HG02623 (cell line): ENCODE measurements at regions not wholly inside any gene's neighbourhood (a gene's known extent, or its start where the extent isn't known, plus 50 kb on each side); places are given as distances from the start of the nearest gene placed in this dataset.
"Not testable (repeated sequence)": the region's sequence is repeated elsewhere in the genome, so short reads cannot be mapped to it uniquely, and the experiment has no call there.

ENCODE experiments used
- ATAC-seq: cut with Tn5 transposase; IDR thresholded peaks from one replicate; pipeline ENCODE4 v1.9.1; 2021; ENCODE audit warnings: moderate library complexity; ENCODE audit not compliant: unreplicated experiment

DNA sequence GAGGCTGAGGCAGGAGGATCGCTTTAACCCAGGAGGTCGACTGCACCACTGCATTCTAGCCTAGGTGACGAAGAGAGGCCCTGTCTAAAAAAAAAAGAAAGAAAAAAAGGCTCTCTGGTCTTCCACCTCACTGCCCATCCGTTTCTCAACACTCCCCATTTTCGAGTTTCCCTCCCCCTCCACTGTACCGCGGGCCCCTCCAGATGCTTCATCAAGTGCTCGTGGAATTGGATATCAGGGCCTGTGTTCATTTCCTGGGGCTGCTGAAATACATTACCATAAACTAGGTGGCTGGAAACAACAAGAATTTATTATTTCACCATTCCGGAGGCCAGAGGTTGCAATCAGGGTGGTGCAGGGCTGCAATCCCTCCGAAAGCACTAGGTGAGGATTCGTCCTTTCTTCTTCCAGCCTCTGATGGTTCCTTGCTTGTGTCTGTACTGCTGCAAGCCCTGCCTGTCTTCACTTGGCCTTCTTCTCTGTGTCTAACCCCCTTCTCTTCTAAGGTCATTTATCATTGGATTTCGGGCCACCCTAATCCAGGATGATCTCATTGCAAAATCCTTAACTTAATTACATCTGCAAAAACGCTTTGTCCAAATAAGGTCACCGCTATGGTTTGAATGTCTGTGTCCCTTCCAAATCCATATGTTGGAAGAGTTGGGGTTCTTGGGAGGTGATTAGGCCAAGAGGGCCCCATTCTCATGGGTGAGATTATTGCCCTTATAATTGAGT lies 135.1 kb downstream of the CRLF3 start:
- not testable (repeated sequence) for ATAC-seq

DNA sequence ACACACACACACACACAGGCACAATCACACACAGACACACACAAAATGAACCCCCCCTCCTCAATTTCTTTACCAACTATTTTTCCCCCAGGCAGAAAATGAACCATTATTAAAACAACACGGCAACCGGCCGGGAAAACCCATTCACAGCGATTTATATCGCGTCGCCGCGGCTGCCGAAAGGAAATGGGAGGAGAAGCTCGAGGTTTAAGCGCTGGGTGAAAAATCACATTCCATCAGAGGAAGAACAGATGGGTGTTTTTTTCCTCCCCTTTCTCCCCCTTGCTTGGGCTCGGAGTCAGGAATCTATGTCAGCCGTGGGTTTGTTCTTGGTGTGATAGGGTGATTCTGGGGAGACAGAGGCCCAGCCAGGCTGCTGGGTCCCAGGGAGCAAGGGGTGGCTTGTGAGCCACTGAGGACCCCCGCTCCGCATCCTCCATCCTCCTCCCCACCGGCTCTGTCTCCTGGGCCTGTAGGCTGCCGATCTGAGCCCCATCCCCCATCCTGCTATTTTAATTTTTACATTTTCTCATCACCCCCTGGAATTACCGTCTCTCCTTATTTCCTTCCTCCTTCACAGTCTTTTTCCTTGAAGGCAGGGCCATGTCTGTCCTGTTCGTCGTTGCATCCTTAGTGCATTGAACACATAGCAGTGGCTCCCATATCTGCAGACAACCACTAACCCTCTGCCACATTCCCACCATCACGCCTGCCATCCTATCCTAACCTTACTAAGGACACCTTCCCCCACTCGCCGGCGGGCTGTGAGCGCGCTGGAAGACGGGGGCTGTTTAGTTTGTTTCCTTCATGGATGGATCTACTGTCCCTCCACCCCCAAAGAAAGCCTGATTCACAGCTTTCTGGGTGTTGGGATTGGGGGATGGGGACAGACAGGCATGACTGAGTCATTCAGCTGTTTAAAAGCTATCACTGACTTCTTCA lies 137.7 kb downstream of the CRLF3 start:
- not testable (repeated sequence) for ATAC-seq

DNA sequence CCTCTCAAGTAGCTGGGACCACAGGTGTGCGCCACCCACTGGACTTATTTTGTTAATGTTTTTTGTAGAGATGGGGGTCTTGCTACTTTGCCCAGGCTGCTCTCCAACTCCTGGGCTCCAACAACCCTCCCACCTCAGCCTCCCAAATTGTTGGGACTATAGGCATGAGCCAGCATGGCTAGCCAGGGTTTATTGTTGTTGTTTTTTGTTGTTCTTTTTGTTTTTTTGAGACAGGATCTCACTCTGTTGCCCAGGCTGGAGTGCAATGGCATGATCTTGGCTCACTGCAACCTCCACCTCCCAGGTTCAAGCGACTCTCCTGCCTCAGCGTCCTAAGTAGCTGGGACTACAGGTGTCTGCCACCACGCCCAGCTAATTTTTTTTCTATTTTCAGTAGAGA lies 142.2 kb downstream of the CRLF3 start:
- not testable (repeated sequence) for ATAC-seq

DNA sequence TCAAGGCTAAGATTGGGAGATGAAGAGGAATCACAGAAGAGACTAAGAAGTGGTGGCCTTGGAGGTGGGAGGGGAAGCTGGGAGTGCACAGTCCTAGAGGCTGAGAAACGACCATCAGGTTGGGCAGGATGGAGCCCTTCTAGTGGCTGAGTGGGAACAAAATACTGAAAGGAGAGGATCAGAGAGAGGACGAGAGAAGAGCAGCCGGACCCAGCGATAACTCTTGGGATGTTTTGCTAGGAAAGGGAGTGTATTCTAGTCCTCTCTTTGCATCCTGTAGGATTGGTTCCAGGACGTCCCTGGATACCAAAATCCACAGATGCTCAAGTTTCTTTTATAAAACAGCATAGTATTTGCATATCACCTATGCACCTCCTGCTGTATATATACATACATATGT lies 143.8 kb downstream of the CRLF3 start:
- not testable (repeated sequence) for ATAC-seq

DNA sequence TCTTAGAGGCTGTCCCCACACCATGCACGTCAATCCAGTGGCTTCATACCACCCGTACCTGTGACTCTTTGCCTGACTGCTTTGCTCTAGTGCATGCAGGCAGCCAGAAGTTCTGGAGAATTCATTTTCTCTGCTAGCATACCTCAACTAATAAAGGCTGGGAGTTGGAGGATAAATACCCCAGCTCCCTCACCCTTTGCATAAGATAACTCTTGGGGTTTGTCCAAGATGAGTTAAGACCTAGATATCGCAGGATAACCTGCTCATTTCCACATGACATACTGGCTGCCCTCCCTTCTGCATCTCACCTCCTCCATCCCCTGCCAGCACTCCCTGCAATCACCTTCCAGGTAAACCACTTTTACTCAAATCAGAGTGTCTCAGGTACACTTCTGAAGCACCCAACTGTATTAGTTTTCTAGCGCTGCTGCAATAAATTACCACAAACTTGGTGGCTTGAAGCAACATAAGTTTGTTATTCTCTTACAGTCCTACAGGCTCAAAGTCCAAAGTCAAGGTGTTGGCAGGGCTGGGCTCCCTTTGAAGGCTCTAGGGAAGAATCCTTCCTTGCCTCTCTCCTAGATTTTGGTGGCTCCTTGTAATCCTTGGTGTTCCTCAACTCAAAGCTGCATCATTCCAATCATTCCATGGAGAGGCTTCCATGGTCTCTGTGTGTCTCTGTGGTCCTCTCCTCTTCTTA lies 146.8 kb downstream of the CRLF3 start:
- ATAC-seq, result no peak

DNA sequence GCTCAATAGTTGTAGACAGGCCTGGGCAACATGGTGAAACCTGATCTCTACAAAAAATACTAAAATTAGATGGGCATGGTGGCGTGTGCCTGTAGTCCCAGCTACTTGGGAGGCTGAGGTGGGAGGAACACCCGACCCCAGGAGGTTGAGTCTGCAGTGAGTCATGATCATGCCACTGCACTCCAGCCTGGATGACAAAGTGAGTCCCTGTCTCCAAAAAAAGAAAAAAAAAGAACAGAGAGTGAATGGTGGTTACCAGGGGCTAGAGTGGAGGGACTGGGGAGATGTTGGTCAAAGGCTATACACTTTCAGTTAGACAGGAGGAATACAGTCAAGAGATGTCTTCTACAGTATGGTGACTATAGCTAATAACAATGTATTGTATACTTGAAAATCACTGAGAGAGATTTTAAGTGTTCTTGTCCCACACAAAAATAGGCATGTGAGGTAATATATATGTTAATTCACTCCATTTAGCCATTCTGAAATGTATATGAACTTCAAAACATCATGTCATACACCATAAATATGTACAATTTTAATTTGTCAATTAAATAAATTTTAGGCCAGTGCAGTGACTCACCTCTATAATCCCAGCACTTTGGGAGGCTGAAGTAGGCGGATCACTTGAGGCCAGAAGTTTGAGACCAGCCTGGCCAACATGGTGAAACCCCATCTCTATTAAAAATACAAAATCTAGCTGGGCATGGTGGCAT lies 148.6 kb downstream of the CRLF3 start:
- ATAC-seq, result not testable (repeated sequence)

DNA sequence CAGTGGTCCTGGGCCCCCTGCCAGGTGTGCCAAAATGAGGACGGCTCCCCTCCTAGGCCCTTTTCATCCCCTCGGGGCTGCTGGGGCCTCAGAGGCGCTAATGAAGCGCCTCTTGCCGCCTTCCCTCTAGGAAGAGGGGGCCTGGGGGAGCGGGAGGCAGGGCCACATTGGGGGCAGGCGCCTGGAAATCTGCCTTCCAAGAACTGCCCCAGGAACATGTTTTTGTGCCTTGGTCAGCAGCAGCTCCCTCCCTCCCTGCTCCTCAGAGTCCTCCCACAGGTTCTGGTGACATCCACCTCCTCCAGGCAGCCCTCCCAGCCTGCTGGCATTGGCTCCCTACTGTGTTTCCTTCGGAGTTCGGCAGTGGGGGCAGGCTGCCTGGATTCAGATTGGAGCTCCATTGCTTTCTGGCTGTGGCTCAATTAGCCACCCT lies 155.3 kb downstream of the CRLF3 start:
- ATAC-seq, result not testable (repeated sequence)

DNA sequence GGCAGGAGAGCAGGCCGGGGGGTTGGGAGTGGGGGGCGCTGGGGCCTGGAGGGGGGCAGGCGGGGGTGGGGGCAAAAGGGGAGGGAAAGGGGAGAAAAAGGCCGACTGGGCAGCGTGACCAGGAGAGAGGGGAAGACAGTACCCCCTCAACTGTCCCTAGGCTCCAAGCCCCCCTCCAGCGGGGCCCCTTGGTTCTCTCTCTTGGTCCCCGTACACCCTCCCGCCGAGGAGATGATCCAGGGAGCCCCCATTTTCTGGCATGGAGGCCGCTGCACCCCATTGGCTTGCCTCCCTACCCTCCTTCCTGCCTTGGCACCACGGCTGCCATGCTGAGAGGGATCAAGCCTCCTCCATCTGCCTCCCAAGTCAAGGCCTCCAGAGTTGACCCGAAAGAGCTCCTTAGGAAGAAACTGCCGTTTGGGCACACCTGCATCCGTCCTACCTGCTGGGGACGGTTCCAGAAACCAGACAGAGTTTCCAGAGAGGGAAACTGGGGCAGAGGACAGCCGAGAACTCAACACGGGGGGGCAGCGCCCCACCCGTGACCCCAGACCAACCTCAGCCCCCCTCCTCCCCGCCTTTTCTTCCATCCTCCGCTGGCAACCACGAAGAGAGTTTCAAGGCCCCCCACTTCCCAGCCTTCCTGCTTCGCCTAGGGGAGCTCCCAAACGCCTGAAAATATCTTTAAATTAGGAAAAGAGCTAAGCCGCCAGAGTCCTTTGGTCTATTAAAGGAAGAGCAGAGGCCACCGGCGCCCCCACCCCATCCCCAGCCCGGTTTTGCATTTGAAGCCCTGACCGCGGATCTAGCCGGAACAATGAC lies 155.9 kb downstream of the CRLF3 start:
- ATAC-seq, result not testable (repeated sequence)

DNA sequence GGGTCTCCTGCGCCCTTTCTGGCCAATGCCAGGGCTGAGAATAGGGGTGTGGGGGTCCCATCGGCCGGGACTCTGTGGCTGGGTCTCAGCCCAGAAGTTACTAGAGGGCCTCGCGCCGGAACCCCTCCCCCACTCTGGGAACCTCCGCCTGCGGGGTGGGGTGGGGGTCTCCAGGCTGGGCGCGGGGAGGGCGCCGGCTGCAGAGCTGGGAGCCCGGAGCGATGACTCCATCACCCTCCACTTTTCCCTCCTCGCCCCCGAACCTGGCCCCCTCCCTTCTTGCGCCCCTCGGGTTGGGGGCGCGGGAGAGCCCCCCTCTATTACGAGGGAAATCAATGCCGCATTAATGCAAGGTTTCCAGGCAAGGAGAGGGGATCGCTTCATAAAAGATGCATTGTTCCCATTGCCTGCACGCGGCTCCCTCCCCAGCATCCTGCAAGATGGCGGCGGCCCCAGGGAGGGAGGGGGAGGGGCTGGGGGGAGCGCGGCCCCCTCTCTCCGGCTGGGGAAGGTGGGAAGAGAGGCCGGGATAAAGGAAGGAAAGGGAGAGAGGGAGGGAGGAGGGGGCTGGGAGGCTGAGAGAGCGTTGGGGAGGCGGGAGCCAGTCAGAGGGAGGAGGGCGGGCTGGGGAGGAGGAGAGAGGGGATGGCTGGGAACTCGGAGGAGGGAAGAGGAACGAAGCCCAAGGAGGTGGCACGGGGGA lies 156.7 kb downstream of the CRLF3 start:
- ATAC-seq, result not testable (repeated sequence)

DNA sequence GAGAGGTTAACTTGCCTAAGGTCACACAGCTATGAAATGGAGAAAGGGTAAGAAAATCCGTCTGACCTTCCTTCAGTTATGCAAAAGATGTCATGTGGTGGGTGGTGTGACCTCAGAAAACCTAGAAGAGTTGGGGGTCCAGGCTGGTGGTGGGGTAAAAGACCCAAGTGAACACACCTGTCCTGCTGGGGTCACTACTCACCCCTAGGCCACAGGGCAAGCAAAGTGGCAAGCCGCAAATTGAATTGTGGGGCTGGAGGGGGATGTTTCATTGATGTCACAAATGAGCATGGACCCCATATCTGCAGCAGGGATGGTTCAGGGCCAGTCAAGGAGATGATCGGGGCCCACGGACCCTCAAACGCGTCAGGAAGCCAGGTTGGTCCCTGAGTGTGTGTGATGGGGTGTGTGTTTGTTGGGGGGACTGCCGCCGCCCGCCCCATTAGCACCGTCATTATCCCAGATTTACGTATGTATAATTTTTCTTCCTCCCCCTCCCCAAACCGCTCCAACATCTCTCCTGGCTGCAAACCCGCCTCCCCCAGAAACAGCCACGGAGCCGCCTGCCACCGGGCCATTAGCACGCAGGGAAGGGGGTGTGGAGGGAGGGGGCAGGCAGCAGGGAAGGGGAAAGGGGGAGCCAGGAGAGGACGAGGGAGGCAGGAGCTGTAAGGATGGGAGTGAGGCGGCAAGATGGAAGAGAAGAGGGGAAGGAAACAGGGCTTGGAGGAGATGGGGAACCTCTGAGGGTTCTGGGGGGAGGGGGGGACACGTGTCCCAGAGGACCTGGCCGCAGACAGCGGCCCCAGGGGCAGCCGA lies 157.4 kb downstream of the CRLF3 start:
- ATAC-seq, result not testable (repeated sequence)

DNA sequence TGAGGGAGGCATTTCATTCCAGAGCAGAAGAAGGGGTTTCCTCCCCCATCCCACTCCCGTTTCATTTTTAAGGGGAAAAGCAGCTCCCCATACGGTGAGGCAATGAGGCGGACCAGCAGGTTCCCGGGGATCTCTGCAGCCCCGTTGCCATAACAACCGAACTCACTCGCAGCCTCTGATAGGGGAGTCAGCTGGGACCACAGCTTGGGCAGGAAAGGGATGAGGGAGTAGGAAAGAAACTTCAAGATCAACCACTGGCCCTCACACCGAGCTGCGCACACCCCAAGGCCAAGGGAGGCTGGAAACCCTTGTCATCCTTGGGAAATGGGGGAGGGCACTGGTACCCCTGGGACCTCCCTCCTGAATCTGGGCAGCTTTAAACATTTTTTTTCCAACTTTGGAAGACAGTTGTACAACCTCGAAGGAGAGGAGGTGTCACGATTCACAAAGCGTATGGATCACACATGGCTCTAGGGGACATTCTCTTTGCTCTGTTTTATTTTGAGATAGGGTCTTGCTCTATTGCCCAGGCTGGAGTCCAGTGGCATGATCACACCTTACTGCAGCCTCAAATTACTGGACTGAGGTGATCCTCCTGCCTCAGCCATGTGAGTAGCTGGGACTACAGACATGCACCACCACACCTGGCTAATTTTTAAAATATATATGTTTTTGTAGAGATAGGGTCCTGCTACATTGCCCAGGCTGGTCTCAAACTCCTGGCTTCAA lies 160.6 kb downstream of the CRLF3 start:
- ATAC-seq, result not testable (repeated sequence)

DNA sequence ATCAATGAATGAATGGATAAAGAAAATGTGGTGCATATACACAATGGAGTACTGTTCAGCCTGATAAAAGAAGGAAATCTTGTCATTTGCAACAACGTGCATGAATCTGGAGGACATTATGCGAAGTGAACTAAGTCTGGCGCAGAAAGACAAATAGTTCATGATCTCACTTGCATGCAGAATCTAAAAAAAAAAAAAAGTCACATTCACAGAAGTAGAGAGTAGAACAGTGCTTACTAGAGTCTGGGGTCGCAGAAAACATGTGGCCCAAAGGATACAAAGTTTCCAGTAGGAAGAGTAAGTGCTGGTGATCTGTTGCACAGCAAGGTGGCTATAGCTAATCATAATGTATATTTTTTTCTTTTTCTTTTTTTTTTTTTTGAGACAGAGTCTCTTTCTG lies 167.3 kb downstream of the CRLF3 start:
- ATAC-seq, result not testable (repeated sequence)

DNA sequence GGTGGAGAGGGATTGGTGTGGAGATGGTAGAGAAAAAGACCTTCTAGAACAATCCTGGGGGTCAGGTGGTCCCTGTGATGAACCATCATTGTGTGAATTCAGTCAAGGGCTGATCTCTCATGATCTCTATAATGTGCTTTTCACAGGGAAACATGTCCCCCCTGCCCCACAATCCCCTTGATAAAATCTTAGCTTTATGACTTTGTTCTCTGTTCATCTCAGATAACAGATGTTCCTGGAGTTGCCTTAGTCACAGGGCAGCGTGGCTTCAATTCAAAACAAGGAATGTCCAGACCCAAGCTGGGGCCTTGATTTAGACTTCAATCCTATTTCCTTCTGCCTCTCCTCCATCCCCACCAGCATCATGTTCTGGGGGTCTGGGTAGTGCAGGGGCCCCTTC lies 171.5 kb downstream of the CRLF3 start:
- not testable (repeated sequence) for ATAC-seq

DNA sequence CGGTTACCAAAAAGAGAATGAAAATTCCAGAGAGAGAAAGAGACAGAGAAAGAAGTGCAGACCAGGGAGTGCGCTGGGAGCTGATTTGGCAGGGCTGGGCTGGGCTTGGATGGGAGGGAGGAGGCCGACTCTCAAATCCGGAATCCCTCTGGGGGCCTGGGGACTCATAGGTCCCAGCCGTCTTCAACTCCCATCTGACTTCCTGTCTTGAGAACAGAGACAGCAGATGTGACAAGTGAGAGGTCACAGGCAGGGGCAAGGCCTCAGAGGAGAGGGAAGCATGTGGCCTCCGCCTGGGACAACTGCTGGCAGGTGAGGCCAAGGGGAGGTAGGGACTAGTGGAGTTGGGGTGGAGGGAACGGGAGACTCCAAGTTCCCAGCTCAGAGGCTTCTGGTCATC lies 172.9 kb downstream of the GOSR1 start:
- ATAC-seq, result not testable (repeated sequence)

DNA sequence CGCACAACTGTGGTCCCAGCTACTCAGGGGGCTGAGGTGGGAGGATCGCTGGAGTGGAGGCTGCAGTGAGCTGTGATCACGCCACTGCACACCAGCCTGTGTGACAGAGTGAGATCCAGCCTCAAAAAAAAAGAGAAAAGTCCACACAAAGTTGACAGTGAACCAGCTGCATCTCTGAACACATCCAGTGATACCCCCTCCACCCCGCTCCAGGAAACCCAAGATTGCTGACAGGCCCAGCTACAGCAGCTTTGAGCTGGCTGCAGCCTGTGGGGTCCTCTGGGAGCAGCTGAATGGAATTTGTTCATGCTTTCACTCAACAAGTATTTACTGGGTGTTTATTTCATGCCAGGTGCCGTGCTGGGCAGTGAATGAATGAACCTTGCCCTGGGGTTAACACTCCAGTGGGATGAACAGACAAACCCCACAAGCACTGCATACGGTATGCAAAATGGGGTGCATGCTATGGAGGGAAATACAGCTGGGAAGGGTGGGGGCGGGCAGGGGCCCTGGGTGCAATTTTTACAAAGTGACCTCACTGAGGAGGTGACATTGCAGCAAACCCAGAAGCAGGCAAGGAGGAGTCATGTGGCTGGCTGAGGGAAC lies 170.9 kb downstream of the GOSR1 start:
- ATAC-seq, result not testable (repeated sequence)

DNA sequence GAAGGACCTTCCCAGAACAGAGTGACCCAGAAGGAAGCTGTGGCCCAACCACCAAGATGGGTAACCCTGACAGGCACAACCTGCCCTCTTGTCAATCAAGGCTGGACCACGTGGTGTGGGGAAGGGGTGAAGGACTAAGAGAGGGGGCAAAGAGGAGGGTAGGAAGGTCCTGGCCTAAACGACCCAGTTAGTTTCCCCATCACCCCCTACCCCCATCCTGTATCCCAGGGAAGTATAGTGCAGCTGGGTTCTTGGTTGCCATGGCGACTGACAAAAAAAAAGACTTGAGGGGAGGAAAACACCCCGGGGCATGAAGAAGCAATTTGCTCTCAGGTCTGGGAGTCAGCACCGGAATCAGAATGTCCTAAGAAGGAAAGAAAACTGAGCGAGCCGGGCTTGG lies 168.7 kb downstream of the GOSR1 start:
- ATAC-seq, result not testable (repeated sequence)

DNA sequence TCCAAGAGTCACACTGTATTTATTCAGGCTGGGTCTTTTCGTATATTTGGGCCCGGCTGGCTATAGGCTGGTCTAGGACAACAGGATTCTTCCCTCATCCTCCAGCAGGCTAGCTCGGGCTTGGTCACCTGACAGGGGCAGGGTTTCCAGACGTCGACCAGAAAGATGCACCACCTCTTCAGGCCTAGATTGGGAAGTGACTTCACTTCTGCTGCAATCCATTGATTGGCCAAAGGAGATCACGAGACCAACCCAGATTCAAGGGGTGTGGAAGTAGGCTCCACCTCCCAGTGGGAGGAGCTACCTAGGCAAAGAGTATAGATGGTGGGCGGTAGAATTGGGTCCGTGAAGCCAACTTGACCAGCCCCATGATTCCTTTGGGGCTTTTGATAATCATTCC lies 167.5 kb downstream of the GOSR1 start:
- not testable (repeated sequence) for ATAC-seq
